ENCODE measurements at regions not wholly inside any gene's neighbourhood (a gene's known extent, or its start where the extent isn't known, plus 50 kb on each side); places are given as distances from the start of the nearest gene placed in this dataset.

GRCh38 chr10:131743190-131744151 lies 157.3 kb upstream of the PPP2R2D start:
- Histone ChIP-seq H3K27ac (ENCODE audit: low read depth, low read length) (no peak overlapping the region), H3K27me3 (ENCODE audit: control insufficient read depth, insufficient read depth, low read length) (peaks cover 2% of the 10 kb centered on the region), H3K4me1 (ENCODE audit: control insufficient read depth, insufficient read depth, low read length) (no peaks in the 10 kb centered on the region), H3K9ac (ENCODE audit: low read length) (no peak overlapping the region), H3K36me3 (ENCODE audit: control insufficient read depth, insufficient read depth, low read length) (no peaks in the 10 kb centered on the region), H3K4me3 (ENCODE audit: low read length) (no peak overlapping the region)

GRCh38 chr10:131744346-131744745 lies 156.5 kb upstream of the PPP2R2D start:
- Histone ChIP-seq H3K27me3 (ENCODE audit: control insufficient read depth, insufficient read depth, low read length) (peaks cover 2% of the 10 kb centered on the region), H3K4me1 (ENCODE audit: control insufficient read depth, insufficient read depth, low read length) (no peaks in the 10 kb centered on the region), H3K36me3 (ENCODE audit: control insufficient read depth, insufficient read depth, low read length) (no peaks in the 10 kb centered on the region), H3K9ac (ENCODE audit: low read length) (no peak overlapping the region), H3K27ac (ENCODE audit: low read depth, low read length) (no peak overlapping the region), H3K4me3 (ENCODE audit: low read length) (no peak overlapping the region)

DNA sequence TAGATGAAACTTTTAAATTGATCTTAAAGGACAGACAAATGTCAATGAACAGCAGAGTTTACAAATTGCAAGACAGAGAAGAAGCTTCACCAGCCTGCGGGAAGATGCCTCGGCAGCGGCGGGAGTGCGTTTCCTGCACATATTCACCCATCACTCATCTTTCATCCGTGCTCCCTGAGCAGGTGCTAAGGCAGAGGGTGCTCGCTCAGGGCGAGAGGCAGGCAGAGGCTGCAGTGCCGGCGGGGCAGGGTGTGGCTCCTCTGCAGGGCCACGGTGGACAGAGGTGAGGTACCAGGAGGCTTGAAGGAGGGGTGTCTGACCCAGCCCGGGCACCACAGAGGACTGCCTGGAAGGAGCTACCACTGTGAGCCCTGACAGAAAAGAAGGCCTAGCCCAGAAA lies 155.2 kb upstream of the PPP2R2D start:
- Histone ChIP-seq H3K27ac (ENCODE audit: low read depth, low read length) (no peak overlapping the region), H3K4me1 (ENCODE audit: control insufficient read depth, insufficient read depth, low read length) (no peaks in the 10 kb centered on the region), H3K36me3 (ENCODE audit: control insufficient read depth, insufficient read depth, low read length) (no peaks in the 10 kb centered on the region), H3K4me3 (ENCODE audit: low read length) (no peak overlapping the region), H3K9ac (ENCODE audit: low read length) (no peak overlapping the region), H3K27me3 (ENCODE audit: control insufficient read depth, insufficient read depth, low read length) (peaks cover 2% of the 10 kb centered on the region)

GRCh38 chr10:131746241-131746711 lies 154.5 kb upstream of the PPP2R2D start:
- no peak overlapping the region for H3K27ac ChIP-seq (ENCODE audit: low read depth, low read length)
- no peak overlapping the region for H3K4me3 ChIP-seq (ENCODE audit: low read length)
- no peak overlapping the region for H3K9ac ChIP-seq (ENCODE audit: low read length)
- H3K36me3 ChIP-seq (ENCODE audit: control insufficient read depth, insufficient read depth, low read length) = no peaks in the 10 kb centered on the region
- H3K27me3 ChIP-seq (ENCODE audit: control insufficient read depth, insufficient read depth, low read length) = peaks cover 2% of the 10 kb centered on the region
- H3K4me1 ChIP-seq (ENCODE audit: control insufficient read depth, insufficient read depth, low read length) = no peaks in the 10 kb centered on the region

DNA sequence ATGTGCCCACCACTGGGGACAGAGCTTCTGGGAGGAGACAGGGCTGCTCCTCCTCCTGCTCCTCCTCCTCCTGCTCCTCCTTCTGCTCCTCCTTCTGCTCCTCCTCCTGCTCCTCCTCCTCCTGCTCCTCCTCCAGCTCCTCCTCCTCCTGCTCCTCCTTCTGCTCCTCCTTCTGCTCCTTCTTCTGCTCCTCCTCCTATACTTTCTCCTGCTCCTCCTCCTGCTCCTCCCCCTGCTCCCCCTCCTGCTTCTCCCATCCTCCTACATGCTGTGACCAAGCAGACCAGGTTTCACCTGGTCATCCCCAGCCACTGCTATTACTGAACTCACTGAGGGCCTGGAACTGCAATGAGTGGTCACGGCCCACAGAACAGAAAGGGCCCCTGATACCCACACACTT lies 154.0 kb upstream of the PPP2R2D start:
- H3K27ac ChIP-seq (ENCODE audit: low read depth, low read length) = no peak overlapping the region
- no peaks in the 10 kb centered on the region for H3K4me1 ChIP-seq (ENCODE audit: control insufficient read depth, insufficient read depth, low read length)
- H3K36me3 ChIP-seq (ENCODE audit: control insufficient read depth, insufficient read depth, low read length) = no peaks in the 10 kb centered on the region
- no peak overlapping the region for H3K9ac ChIP-seq (ENCODE audit: low read length)
- no peak overlapping the region for H3K4me3 ChIP-seq (ENCODE audit: low read length)
- H3K27me3 ChIP-seq (ENCODE audit: control insufficient read depth, insufficient read depth, low read length) = peaks cover 2% of the 10 kb centered on the region

- Histone ChIP-seq H3K36me3 (ENCODE audit: control insufficient read depth, insufficient read depth, low read length) (no peaks in the 10 kb centered on the region), H3K27me3 (ENCODE audit: control insufficient read depth, insufficient read depth, low read length) (peaks cover 2% of the 10 kb centered on the region), H3K27ac (ENCODE audit: low read depth, low read length) (no peak overlapping the region), H3K9ac (ENCODE audit: low read length) (no peak overlapping the region), H3K4me3 (ENCODE audit: low read length) (no peak overlapping the region), H3K4me1 (ENCODE audit: control insufficient read depth, insufficient read depth, low read length) (no peaks in the 10 kb centered on the region)
Observed at GRCh38 chr10:131747251-131747650, 153.6 kb upstream of the PPP2R2D start.

- no peaks in the 10 kb centered on the region for H3K4me1 ChIP-seq (ENCODE audit: control insufficient read depth, insufficient read depth, low read length)
- no peak overlapping the region for H3K9ac ChIP-seq (ENCODE audit: low read length)
- H3K36me3 ChIP-seq (ENCODE audit: control insufficient read depth, insufficient read depth, low read length) = no peaks in the 10 kb centered on the region
- no peak overlapping the region for H3K27ac ChIP-seq (ENCODE audit: low read depth, low read length)
- no peak overlapping the region for H3K4me3 ChIP-seq (ENCODE audit: low read length)
- H3K27me3 ChIP-seq (ENCODE audit: control insufficient read depth, insufficient read depth, low read length) = peaks cover 2% of the 10 kb centered on the region
Observed at GRCh38 chr10:131747791-131748190, 153.0 kb upstream of the PPP2R2D start.

DNA sequence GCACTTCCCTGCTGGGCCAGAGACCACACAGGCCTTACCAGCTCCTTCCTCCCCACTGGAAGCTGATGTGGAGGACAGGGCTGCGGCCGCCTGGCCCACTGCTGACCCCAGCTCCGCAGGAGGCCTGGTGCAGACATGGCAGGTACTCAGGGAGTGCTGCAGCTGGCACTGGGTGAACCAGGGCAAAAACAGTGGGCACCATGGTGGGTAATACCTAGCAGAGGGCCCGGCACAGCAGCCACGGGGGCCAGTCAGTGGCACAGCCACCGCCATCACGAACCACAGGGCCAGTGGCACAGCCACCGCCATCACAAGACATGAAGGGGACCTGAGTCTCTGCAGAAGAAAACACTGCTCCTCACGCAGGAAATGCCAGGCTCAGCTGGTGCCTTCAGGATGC lies 152.6 kb upstream of the PPP2R2D start:
- no peaks in the 10 kb centered on the region for H3K36me3 ChIP-seq (ENCODE audit: control insufficient read depth, insufficient read depth, low read length)
- H3K4me3 ChIP-seq (ENCODE audit: low read length) = no peak overlapping the region
- no peak overlapping the region for H3K27ac ChIP-seq (ENCODE audit: low read depth, low read length)
- no peaks in the 10 kb centered on the region for H3K4me1 ChIP-seq (ENCODE audit: control insufficient read depth, insufficient read depth, low read length)
- no peak overlapping the region for H3K9ac ChIP-seq (ENCODE audit: low read length)
- H3K27me3 ChIP-seq (ENCODE audit: control insufficient read depth, insufficient read depth, low read length) = peaks cover 2% of the 10 kb centered on the region

- Histone ChIP-seq H3K9ac (ENCODE audit: low read length) (no peak overlapping the region), H3K27me3 (ENCODE audit: control insufficient read depth, insufficient read depth, low read length) (peaks cover 2% of the 10 kb centered on the region), H3K27ac (ENCODE audit: low read depth, low read length) (no peak overlapping the region)
Observed at GRCh38 chr10:131748831-131749766, 151.7 kb upstream of the PPP2R2D start.

GRCh38 chr10:131749767-131750142 lies 151.1 kb upstream of the PPP2R2D start:
- H3K36me3 ChIP-seq (ENCODE audit: control insufficient read depth, insufficient read depth, low read length) = no peaks in the 10 kb centered on the region
- no peaks in the 10 kb centered on the region for H3K4me1 ChIP-seq (ENCODE audit: control insufficient read depth, insufficient read depth, low read length)
- no peak overlapping the region for H3K4me3 ChIP-seq (ENCODE audit: low read length)
- H3K27ac ChIP-seq (ENCODE audit: low read depth, low read length) = no peak overlapping the region
- H3K27me3 ChIP-seq (ENCODE audit: control insufficient read depth, insufficient read depth, low read length) = peaks cover 2% of the 10 kb centered on the region
- H3K9ac ChIP-seq (ENCODE audit: low read length) = no peak overlapping the region

More at GRCh38 chr10:131748831-131749766, 151.7 kb upstream of the PPP2R2D start:
- Histone ChIP-seq H3K36me3 (ENCODE audit: control insufficient read depth, insufficient read depth, low read length) (no peaks in the 10 kb centered on the region), H3K4me3 (ENCODE audit: low read length) (no peak overlapping the region), H3K4me1 (ENCODE audit: control insufficient read depth, insufficient read depth, low read length) (no peaks in the 10 kb centered on the region)

- no peak overlapping the region for H3K4me3 ChIP-seq (ENCODE audit: low read length)
- peaks cover 2% of the 10 kb centered on the region for H3K27me3 ChIP-seq (ENCODE audit: control insufficient read depth, insufficient read depth, low read length)
- H3K9ac ChIP-seq (ENCODE audit: low read length) = no peak overlapping the region
- no peaks in the 10 kb centered on the region for H3K36me3 ChIP-seq (ENCODE audit: control insufficient read depth, insufficient read depth, low read length)
- H3K27ac ChIP-seq (ENCODE audit: low read depth, low read length) = no peak overlapping the region
- H3K4me1 ChIP-seq (ENCODE audit: control insufficient read depth, insufficient read depth, low read length) = no peaks in the 10 kb centered on the region
Observed at GRCh38 chr10:131750171-131750895, 150.5 kb upstream of the PPP2R2D start.

Measured in rectal smooth muscle tissue (tissue), 1 donor.